C4-2B (cell line): ENCODE measurements at regions not wholly inside any gene's neighbourhood (a gene's known extent, or its start where the extent isn't known, plus 50 kb on each side); places are given as distances from the start of the nearest gene placed in this dataset.

Source experiments
- ZFX ChIP-seq: fragments of 450-650 bp; IDR thresholded peaks from 2 replicates; pipeline ENCODE4 v1.6.1; 2017
- TF ChIP-seq, protein P1 (sequence below): fragments of 450-650 bp; conservative IDR thresholded peaks from 2 replicates; pipeline ENCODE4 v1.5.1; 2017; ENCODE audit warnings: mild to moderate bottlenecking

DNA sequence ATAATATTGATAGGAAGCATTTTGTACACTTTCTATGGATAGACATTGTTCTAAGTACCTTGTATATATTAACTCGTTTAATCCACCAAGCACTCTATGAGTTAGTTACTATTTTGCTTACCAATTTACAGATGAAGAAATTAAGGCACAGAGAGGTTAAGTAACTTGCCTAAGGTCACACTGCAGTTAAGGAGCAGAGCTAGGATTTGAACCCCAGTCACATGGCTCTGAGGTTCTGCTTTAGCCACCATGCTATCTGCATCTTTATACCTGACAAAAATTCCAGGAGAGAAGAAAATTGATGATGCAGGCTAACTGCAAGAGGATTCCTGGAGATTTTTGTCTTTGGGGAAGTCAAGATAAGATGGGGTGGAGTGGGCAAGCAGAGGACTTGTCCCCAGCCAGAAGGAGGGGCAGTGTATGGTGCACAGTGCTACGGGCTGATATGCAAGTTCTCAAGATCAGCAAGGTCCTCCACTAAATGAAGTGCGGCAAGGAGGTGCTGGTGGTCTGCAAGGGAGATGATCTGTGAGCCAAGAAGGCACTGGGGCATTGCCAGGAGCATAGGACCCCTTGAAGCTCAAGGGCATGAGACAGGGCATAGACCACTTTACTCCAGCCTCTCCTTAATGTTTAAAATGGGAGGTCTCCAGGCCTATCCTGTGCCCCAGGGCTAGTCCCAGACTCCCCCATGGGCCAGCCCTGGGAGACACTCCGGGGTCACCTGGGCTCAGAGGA lies 430.6 kb downstream of the RPS24 start:
- TF ChIP-seq, protein P1, sequence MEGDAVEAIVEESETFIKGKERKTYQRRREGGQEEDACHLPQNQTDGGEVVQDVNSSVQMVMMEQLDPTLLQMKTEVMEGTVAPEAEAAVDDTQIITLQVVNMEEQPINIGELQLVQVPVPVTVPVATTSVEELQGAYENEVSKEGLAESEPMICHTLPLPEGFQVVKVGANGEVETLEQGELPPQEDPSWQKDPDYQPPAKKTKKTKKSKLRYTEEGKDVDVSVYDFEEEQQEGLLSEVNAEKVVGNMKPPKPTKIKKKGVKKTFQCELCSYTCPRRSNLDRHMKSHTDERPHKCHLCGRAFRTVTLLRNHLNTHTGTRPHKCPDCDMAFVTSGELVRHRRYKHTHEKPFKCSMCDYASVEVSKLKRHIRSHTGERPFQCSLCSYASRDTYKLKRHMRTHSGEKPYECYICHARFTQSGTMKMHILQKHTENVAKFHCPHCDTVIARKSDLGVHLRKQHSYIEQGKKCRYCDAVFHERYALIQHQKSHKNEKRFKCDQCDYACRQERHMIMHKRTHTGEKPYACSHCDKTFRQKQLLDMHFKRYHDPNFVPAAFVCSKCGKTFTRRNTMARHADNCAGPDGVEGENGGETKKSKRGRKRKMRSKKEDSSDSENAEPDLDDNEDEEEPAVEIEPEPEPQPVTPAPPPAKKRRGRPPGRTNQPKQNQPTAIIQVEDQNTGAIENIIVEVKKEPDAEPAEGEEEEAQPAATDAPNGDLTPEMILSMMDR: no peak
- TF ChIP-seq ZFX: no peak
